Anterior cingulate cortex (tissue), 58 donors: ENCODE measurements at regions not wholly inside any gene's neighbourhood (a gene's known extent, or its start where the extent isn't known, plus 50 kb on each side); places are given as distances from the start of the nearest gene placed in this dataset.

Experiments
- DNase-seq, 58 donors: peaks; one replicate each; lab custom pipeline; 2025; lab: John Stamatoyannopoulos, UW

DNA sequence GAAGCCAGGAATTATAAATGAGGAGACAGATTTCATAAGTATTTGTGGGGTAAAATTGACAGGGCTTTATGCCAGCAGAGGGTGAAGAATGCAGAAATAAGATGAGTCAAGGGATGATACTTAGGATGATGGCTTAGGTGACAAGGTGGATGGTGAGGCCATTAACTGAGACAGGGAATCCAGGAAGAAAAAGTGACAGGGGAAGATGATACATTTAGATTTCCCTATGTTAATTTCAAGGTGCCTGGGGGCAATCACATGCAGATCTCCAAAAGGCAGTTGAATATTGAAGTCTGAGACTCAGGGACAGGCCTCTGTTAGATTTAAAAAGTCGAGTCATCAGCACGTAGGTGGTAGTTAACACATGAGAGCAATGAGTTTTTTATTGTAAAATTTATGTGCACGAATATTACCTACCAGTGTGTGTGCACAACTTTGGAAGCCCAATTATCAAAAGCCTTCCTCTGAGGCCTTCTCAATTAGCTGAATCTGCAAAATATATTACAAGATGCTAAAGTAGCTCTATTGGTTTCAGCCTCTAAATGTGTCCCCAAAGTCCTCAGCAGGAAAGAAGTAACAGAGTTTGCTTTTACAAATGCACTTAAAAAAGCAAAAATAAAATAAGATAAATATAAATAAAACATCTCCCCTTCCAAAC, 67.9 kb upstream of the CHL1 start:
- DNase-seq: no peak

DNA sequence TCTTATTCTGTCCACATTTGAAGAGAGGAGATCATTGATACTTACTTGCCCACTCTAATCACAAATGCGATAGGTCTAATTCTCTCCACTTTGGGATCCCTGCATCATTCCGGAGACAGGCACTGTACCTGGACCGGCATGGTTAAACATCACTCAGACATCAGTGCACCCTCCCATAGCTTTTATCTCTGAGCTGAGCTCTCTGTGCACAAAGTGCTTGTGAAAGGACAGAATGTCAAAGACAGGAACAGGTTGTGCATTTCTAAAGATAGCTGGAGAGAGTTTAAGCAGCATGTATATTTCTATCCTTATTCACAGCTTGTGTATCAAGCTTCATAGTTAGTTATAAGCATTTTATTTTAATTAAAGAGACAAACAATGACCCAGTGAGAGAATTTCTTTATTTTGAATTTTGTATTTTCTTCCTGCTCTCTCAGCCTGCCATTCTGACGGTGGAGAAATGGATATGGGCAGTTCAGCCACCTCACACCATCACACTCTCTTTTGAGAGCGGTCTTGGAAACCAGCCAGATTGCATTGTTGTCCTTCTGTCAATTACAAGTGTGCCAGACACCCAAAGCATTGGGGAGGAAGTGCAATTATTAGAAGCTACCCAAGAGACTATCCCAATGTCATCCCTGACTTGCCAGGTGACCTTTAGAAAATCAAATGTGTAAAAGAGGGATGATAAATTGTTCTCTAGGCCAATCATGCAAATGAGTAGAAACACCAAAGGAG, 65.2 kb upstream of the CHL1 start:
- DNase-seq: no peak

DNA sequence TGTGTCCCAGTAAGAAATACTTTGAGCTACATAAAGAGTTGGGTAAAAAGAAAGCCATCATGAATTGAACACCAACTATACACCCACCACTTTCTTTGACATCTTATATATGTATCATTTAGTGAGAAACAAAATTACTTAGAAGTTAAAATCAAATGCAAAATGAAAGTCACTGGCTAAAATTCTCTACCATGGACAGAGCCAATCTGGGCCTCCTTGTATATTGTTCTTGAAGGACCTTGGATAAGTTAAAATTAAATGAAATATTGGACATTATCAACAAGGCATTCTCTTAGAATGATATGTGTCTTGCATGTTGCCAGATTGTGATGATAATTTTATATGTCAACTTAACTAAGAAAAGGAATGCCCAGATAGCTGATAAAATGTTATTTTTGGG, 64.2 kb upstream of the CHL1 start:
- DNase-seq: no peak

DNA sequence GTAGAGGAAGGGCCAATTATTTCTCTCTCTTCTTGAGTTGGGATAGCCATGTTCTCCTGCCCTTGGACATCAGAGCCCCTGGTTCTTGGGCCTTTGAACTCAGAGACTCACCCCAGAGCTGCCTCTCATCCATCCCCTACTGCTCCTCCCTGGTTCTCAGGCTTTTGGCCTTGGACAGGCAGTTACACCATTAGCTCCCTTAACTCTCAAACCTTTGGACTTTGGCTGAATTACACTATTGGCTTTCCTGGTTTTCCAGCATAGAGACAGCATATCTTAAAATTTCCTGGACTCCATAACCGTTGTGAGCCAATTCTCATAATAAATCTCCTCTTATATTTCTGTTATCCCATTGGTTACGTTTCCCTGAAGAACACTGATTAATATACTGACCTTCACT, 63.7 kb upstream of the CHL1 start:
- DNase-seq: no peak

DNA sequence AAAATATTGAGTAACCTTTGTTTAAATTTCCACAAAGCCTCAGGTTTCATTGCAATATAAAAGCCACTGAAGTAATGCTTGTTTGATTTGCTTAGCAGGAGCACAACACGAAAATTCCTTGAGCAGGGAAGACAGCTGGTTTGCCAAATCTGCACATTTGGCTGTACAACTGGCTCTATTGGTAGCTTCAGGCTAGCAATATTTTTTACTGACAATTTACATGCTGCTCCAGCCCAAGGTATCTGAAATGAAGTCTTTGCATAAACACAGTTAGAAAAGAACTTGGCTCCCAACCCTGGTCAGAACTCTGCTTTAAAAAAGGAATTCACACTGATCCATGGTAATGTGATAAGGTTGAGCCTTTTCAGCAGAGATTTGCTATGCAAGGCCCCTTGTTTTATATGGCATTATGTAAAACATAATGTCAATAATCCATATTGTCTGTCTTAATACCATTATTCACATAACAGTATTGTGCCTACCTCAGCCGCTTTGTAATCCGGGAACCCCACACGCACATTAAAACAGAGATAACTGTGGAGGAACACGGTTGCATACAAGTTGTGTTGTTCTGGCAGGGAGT, 55.7 kb upstream of the CHL1 start:
- DNase-seq: peak in 3 of 58 donors; percentile 0 to 16 (median 0)
